Esophagus squamous epithelium (tissue), 4 donors: ENCODE measurements at regions not wholly inside any gene's neighbourhood (a gene's known extent, or its start where the extent isn't known, plus 50 kb on each side); places are given as distances from the start of the nearest gene placed in this dataset.

Source experiments
- POLR2A ChIP-seq, 4 donors: fragments of 450-650 bp; IDR thresholded peaks; one replicate each; pipeline ENCODE4 v1.6.1; 2017; ENCODE audit warnings: antibody characterized with exemption in 4 of 4, mild to moderate bottlenecking in 4 of 4, moderate library complexity in 3 of 4
- TF ChIP-seq, protein P1 (sequence below), 6 experiments: fragments of 450-650 bp in 4 of 6; fragments of 200-600 bp in 2 of 6; sonication (generic) in 2 of 6; IDR thresholded peaks; one replicate each; pipeline ENCODE4 v1.5.1; 2016 to 2019; ENCODE audit warnings: antibody characterized with exemption in 6 of 6, mild to moderate bottlenecking in 4 of 6, moderate library complexity in 4 of 6

DNA sequence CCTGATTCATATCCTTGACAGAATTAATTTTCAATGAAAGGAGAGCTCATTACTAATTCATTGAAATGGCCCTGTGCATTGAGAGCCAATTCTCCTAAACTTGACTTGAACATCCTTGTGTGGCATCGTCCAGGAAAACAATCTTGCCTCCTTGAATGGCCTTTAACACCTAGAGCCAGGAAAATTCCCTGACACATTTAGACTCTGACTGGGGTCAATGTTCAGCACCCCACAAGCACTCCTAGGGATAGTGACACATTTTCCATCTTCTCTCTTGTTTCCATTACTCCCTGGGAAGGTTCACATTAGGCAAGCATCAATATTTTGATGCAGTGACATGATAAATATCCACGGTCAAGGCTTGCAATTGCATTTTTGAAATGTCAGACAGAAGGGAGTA is 218.9 kb downstream of the LACC1 start:
- TF ChIP-seq, protein P1, sequence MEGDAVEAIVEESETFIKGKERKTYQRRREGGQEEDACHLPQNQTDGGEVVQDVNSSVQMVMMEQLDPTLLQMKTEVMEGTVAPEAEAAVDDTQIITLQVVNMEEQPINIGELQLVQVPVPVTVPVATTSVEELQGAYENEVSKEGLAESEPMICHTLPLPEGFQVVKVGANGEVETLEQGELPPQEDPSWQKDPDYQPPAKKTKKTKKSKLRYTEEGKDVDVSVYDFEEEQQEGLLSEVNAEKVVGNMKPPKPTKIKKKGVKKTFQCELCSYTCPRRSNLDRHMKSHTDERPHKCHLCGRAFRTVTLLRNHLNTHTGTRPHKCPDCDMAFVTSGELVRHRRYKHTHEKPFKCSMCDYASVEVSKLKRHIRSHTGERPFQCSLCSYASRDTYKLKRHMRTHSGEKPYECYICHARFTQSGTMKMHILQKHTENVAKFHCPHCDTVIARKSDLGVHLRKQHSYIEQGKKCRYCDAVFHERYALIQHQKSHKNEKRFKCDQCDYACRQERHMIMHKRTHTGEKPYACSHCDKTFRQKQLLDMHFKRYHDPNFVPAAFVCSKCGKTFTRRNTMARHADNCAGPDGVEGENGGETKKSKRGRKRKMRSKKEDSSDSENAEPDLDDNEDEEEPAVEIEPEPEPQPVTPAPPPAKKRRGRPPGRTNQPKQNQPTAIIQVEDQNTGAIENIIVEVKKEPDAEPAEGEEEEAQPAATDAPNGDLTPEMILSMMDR (IDR thresholded peaks at IDR 0.05): no peak
- no peak for TF ChIP-seq POLR2A (IDR thresholded peaks at IDR 0.05)
